PC-3 (cell line): ENCODE measurements at regions not wholly inside any gene's neighbourhood (a gene's known extent, or its start where the extent isn't known, plus 50 kb on each side); places are given as distances from the start of the nearest gene placed in this dataset.

Source experiments
- ATAC-seq: fragments of 200-7000 bp; cut with Tn5 transposase; 2 replicates; pipeline ENCODE4 v1.9.1; 2020; ENCODE audit warnings: mild to moderate bottlenecking, moderate library complexity
- BruUV-seq: library from RNA; stranded (reverse); fragments of 400-500 nt; replicated peaks from 2 replicates; lab custom pipeline; 2021; lab: Mats Ljungman, UMichigan
- CTCF ChIA-PET: fragments of 300-600 bp; sonication (Branson Sonifier 250); formaldehyde crosslinking; loops from one replicate; lab custom pipeline; 2022; ENCODE audit warnings: antibody characterized with exemption; lab: Charles Lee
- POLR2A ChIA-PET: fragments of 300-600 bp; sonication (Branson Sonifier 250); formaldehyde crosslinking; loops from one replicate; lab custom pipeline; 2022; ENCODE audit warnings: antibody characterized with exemption; ENCODE audit not compliant: unreplicated experiment; lab: Charles Lee
- DNase-seq: peaks from one replicate; pipeline ENCODE4 v3.0.0-alpha.2; 2015
- H2AFZ ChIP-seq: fragments of 300-600 bp; sonication (generic); 2 replicates; pipeline ENCODE4 v1.6.0; 2016; ENCODE audit warnings: antibody characterized with exemption, low read length
- H3F3A ChIP-seq: fragments of 300-600 bp; sonication (generic); one replicate; pipeline ENCODE4 v1.6.0; 2017; ENCODE audit warnings: antibody characterized with exemption, low read length, control low read depth, mild to moderate bottlenecking; ENCODE audit not compliant: unreplicated experiment
- H3K27ac ChIP-seq: fragments of 300-600 bp; sonication (generic); 2 replicates; pipeline ENCODE4 v1.5.1; 2016; ENCODE audit warnings: mild to moderate bottlenecking, low read length
- H3K27me3 ChIP-seq: fragments of 300-600 bp; sonication (generic); 2 replicates; pipeline ENCODE4 v1.6.1; 2016; ENCODE audit warnings: low read length, mixed read lengths
- H3K36me3 ChIP-seq: fragments of 300-600 bp; sonication (generic); 2 replicates; pipeline ENCODE4 v1.6.1; 2016; ENCODE audit warnings: low read depth, mixed run types, low read length, mixed read lengths
- H3K4me1 ChIP-seq: fragments of 300-600 bp; sonication (generic); 2 replicates; pipeline ENCODE4 v1.5.1; 2016; ENCODE audit warnings: low read length; ENCODE audit not compliant: insufficient read depth
- H3K4me2 ChIP-seq: fragments of 300-600 bp; sonication (generic); 2 replicates; pipeline ENCODE4 v1.6.0; 2016; ENCODE audit warnings: low read length
- H3K4me3 ChIP-seq: fragments of 300-600 bp; sonication (generic); 2 replicates; pipeline ENCODE4 v1.5.1; 2016; ENCODE audit warnings: mild to moderate bottlenecking, low read length, mixed read lengths
- H3K79me2 ChIP-seq: fragments of 300-600 bp; sonication (generic); 2 replicates; pipeline ENCODE4 v1.6.1; 2017; ENCODE audit warnings: low read length, mixed read lengths
- H3K9ac ChIP-seq: fragments of 300-600 bp; sonication (generic); 2 replicates; pipeline ENCODE4 v1.6.0; 2016; ENCODE audit warnings: mild to moderate bottlenecking, low read length
- H3K9me2 ChIP-seq: fragments of 300-600 bp; sonication (generic); replicated peaks from 2 replicates; pipeline ENCODE4 v1.6.1; 2016; ENCODE audit warnings: mixed run types, low read length, mixed read lengths
- H3K9me3 ChIP-seq: fragments of 300-600 bp; sonication (generic); 2 replicates; pipeline ENCODE4 v1.6.1; 2016; ENCODE audit warnings: low read length, mixed read lengths
- H4K20me1 ChIP-seq: fragments of 300-600 bp; sonication (generic); 2 replicates; pipeline ENCODE4 v1.6.1; 2016; ENCODE audit warnings: low read length, mixed read lengths
- CTCF ChIP-seq: fragments of 300-600 bp; sonication (generic); conservative IDR thresholded peaks from 2 replicates; pipeline ENCODE4 v1.5.1; 2017; ENCODE audit warnings: antibody characterized with exemption, low read depth, mild to moderate bottlenecking, low read length
- EZH2 ChIP-seq: fragments of 300-600 bp; sonication (generic); IDR thresholded peaks from one replicate; pipeline ENCODE4 v1.6.1; 2017; ENCODE audit warnings: antibody characterized with exemption, mild to moderate bottlenecking, low read length; ENCODE audit not compliant: unreplicated experiment
- EZH2phosphoT487 ChIP-seq: fragments of 300-600 bp; sonication (generic); IDR thresholded peaks from 2 replicates; pipeline ENCODE4 v1.6.1; 2018; ENCODE audit warnings: mild to moderate bottlenecking, antibody characterized with exemption, low read length, borderline replicate concordance
- intact Hi-C: fragments of 100-400 bp; cut with micrococcal nuclease; formaldehyde crosslinking; loops from 2 replicates; pipeline ENCODE4 v1.9.0; 2023

GRCh38 chr1:198082576-198082975 lies 74.2 kb upstream of the NEK7 start:
- Histone ChIP-seq H3K9me2 (no peaks in the 10 kb centered on the region), H3K4me3 (no peak overlapping the region), H3K79me2 (no peaks in the 10 kb centered on the region), H3K36me3 (no peaks in the 10 kb centered on the region), H3K27ac (no peak overlapping the region), H3K9me3 (no peaks in the 10 kb centered on the region), H2AFZ (no peak overlapping the region), H3K4me1 (no peaks in the 10 kb centered on the region), H4K20me1 (no peaks in the 10 kb centered on the region), H3K9ac (no peak overlapping the region), H3F3A (no peaks in the 10 kb centered on the region), H3K4me2 (no peak overlapping the region), H3K27me3 (no peaks in the 10 kb centered on the region)
- intact Hi-C loops: loop anchor here (10.0 kb wide), 1 partner anchor 602 kb away; no protein-coding TSS in a partner anchor
- CTCF ChIA-PET: no interaction called here
- DNase-seq (no peak), ATAC-seq (no peak)
- BruUV-seq: no TSS peak
- TF ChIP-seq EZH2: no peak
- TF ChIP-seq CTCF: no peak
- no peak for TF ChIP-seq EZH2phosphoT487
- POLR2A ChIA-PET: no interaction called here

GRCh38 chr1:198083549-198083948 lies 73.2 kb upstream of the NEK7 start:
- H3K4me3 ChIP-seq: no peak overlapping the region
- H3K4me1 ChIP-seq: no peaks in the 10 kb centered on the region
- no peak overlapping the region for H3K27ac ChIP-seq
- no peak for TF ChIP-seq EZH2phosphoT487
- no peak for TF ChIP-seq CTCF
- H3K9me3 ChIP-seq: no peaks in the 10 kb centered on the region
- ChIA-PET CTCF (no interaction called here), POLR2A (no interaction called here)
- no peak for DNase-seq
- no peak overlapping the region for H3K9ac ChIP-seq
- H3K9me2 ChIP-seq: no peaks in the 10 kb centered on the region
- intact Hi-C loops: loop anchor here (10.0 kb wide), 1 partner anchor 601 kb away; no protein-coding TSS in a partner anchor
- BruUV-seq: no TSS peak
- no peak overlapping the region for H2AFZ ChIP-seq
- no peaks in the 10 kb centered on the region for H3F3A ChIP-seq
- H3K27me3 ChIP-seq: no peaks in the 10 kb centered on the region
- H3K4me2 ChIP-seq: no peak overlapping the region
- ATAC-seq: no peak
- no peaks in the 10 kb centered on the region for H4K20me1 ChIP-seq
- no peaks in the 10 kb centered on the region for H3K79me2 ChIP-seq
- no peaks in the 10 kb centered on the region for H3K36me3 ChIP-seq

- ATAC-seq: no peak
- H3F3A ChIP-seq: no peaks in the 10 kb centered on the region
- intact Hi-C loops: loop anchor here (10.0 kb wide), 1 partner anchor 600 kb away; no protein-coding TSS in a partner anchor
- H3K4me2 ChIP-seq: no peak overlapping the region
- no peaks in the 10 kb centered on the region for H3K27me3 ChIP-seq
- no peaks in the 10 kb centered on the region for H3K79me2 ChIP-seq
- H3K9ac ChIP-seq: no peak overlapping the region
- BruUV-seq: no TSS peak
- H2AFZ ChIP-seq: no peak overlapping the region
- CTCF ChIA-PET: no interaction called here
- H3K9me3 ChIP-seq: no peaks in the 10 kb centered on the region
- H3K4me3 ChIP-seq: no peak overlapping the region
- no peak for DNase-seq
- H3K9me2 ChIP-seq: no peaks in the 10 kb centered on the region
- POLR2A ChIA-PET: no interaction called here
- no peaks in the 10 kb centered on the region for H4K20me1 ChIP-seq
- TF ChIP-seq CTCF: no peak
- TF ChIP-seq EZH2: no peak
- H3K36me3 ChIP-seq: no peaks in the 10 kb centered on the region
- no peaks in the 10 kb centered on the region for H3K4me1 ChIP-seq
- no peak overlapping the region for H3K27ac ChIP-seq
Observed at GRCh38 chr1:198084241-198084908, 72.4 kb upstream of the NEK7 start.
